ENCODE measurements at regions not wholly inside any gene's neighbourhood (a gene's known extent, or its start where the extent isn't known, plus 50 kb on each side); places are given as distances from the start of the nearest gene placed in this dataset.

GRCh38 chr21:28752131-28752530, 240.5 kb downstream of the LTN1 start:
- WGBS, 2 donors, result 86 to 87% methylated on average over 2 of the region's 2 CpGs
- no peaks in the 10 kb centered on the region for H3K27me3 ChIP-seq (ENCODE audit: control insufficient read depth in 3 of 3, insufficient read depth in 3 of 3, low read length in 2 of 3)
- DNase-seq (no peak), ATAC-seq (ENCODE audit: insufficient read depth, low FRiP score) (no peak)
- no peak overlapping the region for H3K27ac ChIP-seq (ENCODE audit: low read depth in 1 of 2, low read length in 1 of 2)
- TF ChIP-seq, protein P1, sequence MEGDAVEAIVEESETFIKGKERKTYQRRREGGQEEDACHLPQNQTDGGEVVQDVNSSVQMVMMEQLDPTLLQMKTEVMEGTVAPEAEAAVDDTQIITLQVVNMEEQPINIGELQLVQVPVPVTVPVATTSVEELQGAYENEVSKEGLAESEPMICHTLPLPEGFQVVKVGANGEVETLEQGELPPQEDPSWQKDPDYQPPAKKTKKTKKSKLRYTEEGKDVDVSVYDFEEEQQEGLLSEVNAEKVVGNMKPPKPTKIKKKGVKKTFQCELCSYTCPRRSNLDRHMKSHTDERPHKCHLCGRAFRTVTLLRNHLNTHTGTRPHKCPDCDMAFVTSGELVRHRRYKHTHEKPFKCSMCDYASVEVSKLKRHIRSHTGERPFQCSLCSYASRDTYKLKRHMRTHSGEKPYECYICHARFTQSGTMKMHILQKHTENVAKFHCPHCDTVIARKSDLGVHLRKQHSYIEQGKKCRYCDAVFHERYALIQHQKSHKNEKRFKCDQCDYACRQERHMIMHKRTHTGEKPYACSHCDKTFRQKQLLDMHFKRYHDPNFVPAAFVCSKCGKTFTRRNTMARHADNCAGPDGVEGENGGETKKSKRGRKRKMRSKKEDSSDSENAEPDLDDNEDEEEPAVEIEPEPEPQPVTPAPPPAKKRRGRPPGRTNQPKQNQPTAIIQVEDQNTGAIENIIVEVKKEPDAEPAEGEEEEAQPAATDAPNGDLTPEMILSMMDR (IDR thresholded peaks at IDR 0.05; ENCODE audit: control extremely low read depth, extremely low read depth), result no peak
- H3K4me1 ChIP-seq (ENCODE audit: control insufficient read depth in 5 of 5, insufficient read depth in 5 of 5, low read length in 5 of 5), result peaks cover 0 to 14% (median 8%) of the 10 kb centered on the region in 5 donors
- no peak overlapping the region for H3K9ac ChIP-seq (ENCODE audit: insufficient read depth in 1 of 2, low read length in 2 of 2)
- H3K9me3 ChIP-seq (ENCODE audit: control insufficient read depth in 4 of 4, insufficient read depth in 3 of 4, low read length in 3 of 4), result peaks cover 0 to 2% (median 0%) of the 10 kb centered on the region in 4 donors
- H3K36me3 ChIP-seq (ENCODE audit: control insufficient read depth in 4 of 4, insufficient read depth in 4 of 4, low read length in 4 of 4), result no peaks in the 10 kb centered on the region
- H3K4me3 ChIP-seq, result no peak overlapping the region

- Histone ChIP-seq H3K4me1 (ENCODE audit: control insufficient read depth in 5 of 5, insufficient read depth in 5 of 5, low read length in 5 of 5) (peaks cover 0 to 15% (median 8%) of the 10 kb centered on the region in 5 donors), H3K9ac (ENCODE audit: insufficient read depth in 1 of 2, low read length in 2 of 2) (no peak overlapping the region), H3K27ac (ENCODE audit: low read depth in 1 of 2, low read length in 1 of 2) (no peak overlapping the region), H3K4me3 (no peak overlapping the region), H3K27me3 (ENCODE audit: control insufficient read depth in 3 of 3, insufficient read depth in 3 of 3, low read length in 2 of 3) (no peaks in the 10 kb centered on the region), H3K9me3 (ENCODE audit: control insufficient read depth in 4 of 4, insufficient read depth in 3 of 4, low read length in 3 of 4) (peaks cover 0 to 2% (median 0%) of the 10 kb centered on the region in 4 donors), H3K36me3 (ENCODE audit: control insufficient read depth in 4 of 4, insufficient read depth in 4 of 4, low read length in 4 of 4) (no peaks in the 10 kb centered on the region)
- no peak for DNase-seq
- 90 to 97% methylated on average over 3 of the region's 3 CpGs for WGBS, 2 donors
- ATAC-seq (ENCODE audit: insufficient read depth, low FRiP score), result no peak
- TF ChIP-seq, protein P1 (IDR thresholded peaks at IDR 0.05; ENCODE audit: control extremely low read depth, extremely low read depth), result no peak
Observed at GRCh38 chr21:28751176-28751575, 241.5 kb downstream of the LTN1 start.

- TF ChIP-seq, protein P1 (IDR thresholded peaks at IDR 0.05; ENCODE audit: control extremely low read depth, extremely low read depth), result no peak
- no peak for ATAC-seq (ENCODE audit: insufficient read depth, low FRiP score)
- H3K9me3 ChIP-seq (ENCODE audit: control insufficient read depth in 4 of 4, insufficient read depth in 3 of 4, low read length in 3 of 4), result peaks cover 0 to 2% (median 0%) of the 10 kb centered on the region in 4 donors
- H3K4me3 ChIP-seq, result no peak overlapping the region
- no peak for DNase-seq
- 98 to 99% methylated on average over 5 of the region's 5 CpGs for WGBS, 2 donors
- H3K36me3 ChIP-seq (ENCODE audit: control insufficient read depth in 4 of 4, insufficient read depth in 4 of 4, low read length in 4 of 4), result no peaks in the 10 kb centered on the region
- peaks cover 0 to 15% (median 8%) of the 10 kb centered on the region in 5 donors for H3K4me1 ChIP-seq (ENCODE audit: control insufficient read depth in 5 of 5, insufficient read depth in 5 of 5, low read length in 5 of 5)
- no peak overlapping the region for H3K9ac ChIP-seq (ENCODE audit: insufficient read depth in 1 of 2, low read length in 2 of 2)
- H3K27ac ChIP-seq (ENCODE audit: low read depth in 1 of 2, low read length in 1 of 2), result no peak overlapping the region
- no peaks in the 10 kb centered on the region for H3K27me3 ChIP-seq (ENCODE audit: control insufficient read depth in 3 of 3, insufficient read depth in 3 of 3, low read length in 2 of 3)
Observed at GRCh38 chr21:28750565-28750964, 242.1 kb downstream of the LTN1 start.

DNA sequence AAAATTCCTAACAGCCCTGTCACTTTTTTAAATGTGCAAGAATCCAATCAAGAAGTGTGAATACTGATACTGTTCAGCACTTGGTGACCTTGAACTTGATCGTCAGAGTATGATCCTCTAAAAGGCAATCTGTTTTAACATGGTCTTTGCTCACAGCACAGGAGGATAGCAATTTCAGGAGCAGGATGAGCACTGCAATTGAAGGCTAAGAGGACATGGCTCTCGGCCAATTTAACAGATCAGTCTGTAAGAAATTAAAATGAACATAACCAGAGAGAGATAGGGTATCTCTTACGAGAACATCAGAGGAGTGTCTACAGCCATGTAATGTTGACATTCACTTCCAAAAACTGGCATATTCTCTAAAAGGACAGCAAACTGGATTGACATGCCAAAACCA, 243.1 kb downstream of the LTN1 start:
- Histone ChIP-seq H3K36me3 (ENCODE audit: control insufficient read depth in 4 of 4, insufficient read depth in 4 of 4, low read length in 4 of 4) (no peaks in the 10 kb centered on the region), H3K4me3 (no peak overlapping the region), H3K27ac (ENCODE audit: low read depth in 1 of 2, low read length in 1 of 2) (peak overlapping the region in 1 of 2 donors; percentile 16), H3K9ac (ENCODE audit: insufficient read depth in 1 of 2, low read length in 2 of 2) (no peak overlapping the region), H3K9me3 (ENCODE audit: control insufficient read depth in 4 of 4, insufficient read depth in 3 of 4, low read length in 3 of 4) (no peaks in the 10 kb centered on the region), H3K4me1 (ENCODE audit: control insufficient read depth in 5 of 5, insufficient read depth in 5 of 5, low read length in 5 of 5) (peaks cover 0 to 17% (median 0%) of the 10 kb centered on the region in 5 donors), H3K27me3 (ENCODE audit: control insufficient read depth in 3 of 3, insufficient read depth in 3 of 3, low read length in 2 of 3) (no peaks in the 10 kb centered on the region)
- DNase-seq (no peak), ATAC-seq (ENCODE audit: insufficient read depth, low FRiP score) (no peak)
- TF ChIP-seq, protein P1 (IDR thresholded peaks at IDR 0.05; ENCODE audit: control extremely low read depth, extremely low read depth), result no peak
- 74 to 92% methylated on average over 3 of the region's 3 CpGs for WGBS, 2 donors

All from lung (tissue), 11 donors.